Esophagus squamous epithelium (tissue), 4 donors: ENCODE measurements at regions not wholly inside any gene's neighbourhood (a gene's known extent, or its start where the extent isn't known, plus 50 kb on each side); places are given as distances from the start of the nearest gene placed in this dataset.

Source experiments
- POLR2A ChIP-seq, 4 donors: fragments of 450-650 bp; IDR thresholded peaks; one replicate each; pipeline ENCODE4 v1.6.1; 2017; ENCODE audit warnings: antibody characterized with exemption in 4 of 4, mild to moderate bottlenecking in 4 of 4, moderate library complexity in 3 of 4
- TF ChIP-seq, protein P1 (sequence below), 6 experiments: fragments of 450-650 bp in 4 of 6; fragments of 200-600 bp in 2 of 6; sonication (generic) in 2 of 6; IDR thresholded peaks; one replicate each; pipeline ENCODE4 v1.5.1; 2016 to 2019; ENCODE audit warnings: antibody characterized with exemption in 6 of 6, mild to moderate bottlenecking in 4 of 6, moderate library complexity in 4 of 6

DNA sequence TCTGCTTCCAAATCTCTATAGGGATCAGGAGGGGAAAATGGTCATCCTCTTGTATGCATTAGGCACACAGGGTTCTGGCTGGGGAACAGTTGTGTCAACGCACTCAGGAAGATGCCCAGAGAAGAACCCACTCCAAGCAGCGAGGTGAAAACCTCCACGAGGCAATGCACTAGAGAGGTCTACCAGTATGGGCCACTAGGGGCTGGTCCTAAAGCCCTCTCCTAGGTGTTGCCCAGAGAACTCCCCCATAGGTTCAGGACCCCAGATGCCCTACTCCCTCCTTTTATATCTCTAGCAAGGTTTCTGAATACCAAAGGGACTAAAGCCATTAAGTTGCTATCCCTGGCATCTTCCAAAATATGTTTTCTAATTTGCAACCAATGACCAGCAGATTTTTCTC is 142.7 kb upstream of the NLGN4X start:
- TF ChIP-seq, protein P1, sequence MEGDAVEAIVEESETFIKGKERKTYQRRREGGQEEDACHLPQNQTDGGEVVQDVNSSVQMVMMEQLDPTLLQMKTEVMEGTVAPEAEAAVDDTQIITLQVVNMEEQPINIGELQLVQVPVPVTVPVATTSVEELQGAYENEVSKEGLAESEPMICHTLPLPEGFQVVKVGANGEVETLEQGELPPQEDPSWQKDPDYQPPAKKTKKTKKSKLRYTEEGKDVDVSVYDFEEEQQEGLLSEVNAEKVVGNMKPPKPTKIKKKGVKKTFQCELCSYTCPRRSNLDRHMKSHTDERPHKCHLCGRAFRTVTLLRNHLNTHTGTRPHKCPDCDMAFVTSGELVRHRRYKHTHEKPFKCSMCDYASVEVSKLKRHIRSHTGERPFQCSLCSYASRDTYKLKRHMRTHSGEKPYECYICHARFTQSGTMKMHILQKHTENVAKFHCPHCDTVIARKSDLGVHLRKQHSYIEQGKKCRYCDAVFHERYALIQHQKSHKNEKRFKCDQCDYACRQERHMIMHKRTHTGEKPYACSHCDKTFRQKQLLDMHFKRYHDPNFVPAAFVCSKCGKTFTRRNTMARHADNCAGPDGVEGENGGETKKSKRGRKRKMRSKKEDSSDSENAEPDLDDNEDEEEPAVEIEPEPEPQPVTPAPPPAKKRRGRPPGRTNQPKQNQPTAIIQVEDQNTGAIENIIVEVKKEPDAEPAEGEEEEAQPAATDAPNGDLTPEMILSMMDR (IDR thresholded peaks at IDR 0.05): no peak
- TF ChIP-seq POLR2A (IDR thresholded peaks at IDR 0.05): no peak
